Activated naive CD8-positive, alpha-beta T cell treated with anti-CD3 and anti-CD28 coated beads, Interleukin-2, amount 10 ng/mL, durations not matched to agents 7 days and 5 days (primary cell): ENCODE measurements at regions not wholly inside any gene's neighbourhood (a gene's known extent, or its start where the extent isn't known, plus 50 kb on each side); places are given as distances from the start of the nearest gene placed in this dataset.
"Not testable (repeated sequence)": the region's sequence is repeated elsewhere in the genome, so short reads cannot be mapped to it uniquely, and the experiment has no call there.

Source experiments
- ATAC-seq: fragments of 150-1000 bp; cut with Tn5 transposase; one replicate; pipeline ENCODE4 v1.10.0; 2021; ENCODE audit warnings: low read depth, moderate library complexity
- POLR2A ChIA-PET: fragments of 350-600 bp; sonication (Branson Sonifier 250); formaldehyde crosslinking; loops from one replicate; lab custom pipeline; 2021; ENCODE audit warnings: antibody characterized with exemption; lab: Charles Lee
- DNase-seq: peaks from one replicate; pipeline ENCODE4 v3.0.0; 2021
- H3K27ac Mint-ChIP-seq: one replicate; pipeline ENCODE4 v1.8.0; 2022; ENCODE audit warnings: mild to moderate bottlenecking, mixed read lengths
- H3K27me3 Mint-ChIP-seq: one replicate; pipeline ENCODE4 v1.8.0; 2022; ENCODE audit warnings: mild to moderate bottlenecking, moderate library complexity, mixed read lengths
- H3K36me3 Mint-ChIP-seq: one replicate; pipeline ENCODE4 v1.8.0; 2021; ENCODE audit warnings: mild to moderate bottlenecking, mixed read lengths
- H3K4me1 Mint-ChIP-seq: one replicate; pipeline ENCODE4 v1.8.0; 2021; ENCODE audit warnings: mixed read lengths
- H3K4me3 Mint-ChIP-seq: one replicate; pipeline ENCODE4 v1.8.0; 2022; ENCODE audit warnings: mild to moderate bottlenecking, moderate library complexity, mixed read lengths
- H3K9me3 Mint-ChIP-seq: one replicate; pipeline ENCODE4 v1.8.0; 2021; ENCODE audit warnings: mixed read lengths

GRCh38 chr21:26288026-26288425, 117.5 kb upstream of the APP start:
- Mint-ChIP-seq H3K4me3 (no peak overlapping the region), H3K36me3 (no peaks in the 10 kb centered on the region), H3K27me3 (no peaks in the 10 kb centered on the region), H3K4me1 (no peaks in the 10 kb centered on the region), H3K9me3 (no peaks in the 10 kb centered on the region), H3K27ac (no peak overlapping the region)
- POLR2A ChIA-PET, result no interaction called here
- DNase-seq, result no peak
- ATAC-seq, result no peak

- DNase-seq (no peak), ATAC-seq (no peak)
- H3K27ac Mint-ChIP-seq, result no peak overlapping the region
- H3K9me3 Mint-ChIP-seq, result no peaks in the 10 kb centered on the region
- H3K4me1 Mint-ChIP-seq, result no peaks in the 10 kb centered on the region
- no peaks in the 10 kb centered on the region for H3K36me3 Mint-ChIP-seq
- no peaks in the 10 kb centered on the region for H3K27me3 Mint-ChIP-seq
- no peak overlapping the region for H3K4me3 Mint-ChIP-seq
- POLR2A ChIA-PET, result no interaction called here
Observed at GRCh38 chr21:26284531-26284930, 114.0 kb upstream of the APP start.

- no peaks in the 10 kb centered on the region for H3K9me3 Mint-ChIP-seq
Observed at GRCh38 chr21:26282058-26282457, 111.5 kb upstream of the APP start.

GRCh38 chr21:26281506-26281905, 110.9 kb upstream of the APP start:
- POLR2A ChIA-PET, result no interaction called here
- Mint-ChIP-seq H3K9me3 (peaks cover 2% of the 10 kb centered on the region), H3K27me3 (no peaks in the 10 kb centered on the region), H3K4me3 (no peak overlapping the region), H3K4me1 (no peaks in the 10 kb centered on the region), H3K27ac (no peak overlapping the region), H3K36me3 (no peaks in the 10 kb centered on the region)
- no peak for DNase-seq
- no peak for ATAC-seq

More at GRCh38 chr21:26282058-26282457, 111.5 kb upstream of the APP start:
- no peaks in the 10 kb centered on the region for H3K27me3 Mint-ChIP-seq
- POLR2A ChIA-PET, result no interaction called here
- H3K36me3 Mint-ChIP-seq, result no peaks in the 10 kb centered on the region
- DNase-seq, result no peak
- no peaks in the 10 kb centered on the region for H3K4me1 Mint-ChIP-seq
- H3K4me3 Mint-ChIP-seq, result no peak overlapping the region
- no peak overlapping the region for H3K27ac Mint-ChIP-seq
- no peak for ATAC-seq

- Mint-ChIP-seq H3K27ac (no peak overlapping the region), H3K4me3 (no peak overlapping the region), H3K27me3 (no peaks in the 10 kb centered on the region), H3K36me3 (no peaks in the 10 kb centered on the region), H3K4me1 (no peaks in the 10 kb centered on the region), H3K9me3 (peaks cover 4% of the 10 kb centered on the region)
- POLR2A ChIA-PET, result no interaction called here
- ATAC-seq (no peak), DNase-seq (no peak)
Observed at GRCh38 chr21:26280775-26281174, 110.2 kb upstream of the APP start.

- no peaks in the 10 kb centered on the region for H3K4me1 Mint-ChIP-seq
- DNase-seq (no peak), ATAC-seq (no peak)
- H3K27ac Mint-ChIP-seq, result no peak overlapping the region
- peaks cover 5% of the 10 kb centered on the region for H3K9me3 Mint-ChIP-seq
- H3K4me3 Mint-ChIP-seq, result no peak overlapping the region
- POLR2A ChIA-PET, result no interaction called here
- H3K27me3 Mint-ChIP-seq, result no peaks in the 10 kb centered on the region
- no peaks in the 10 kb centered on the region for H3K36me3 Mint-ChIP-seq
Observed at GRCh38 chr21:26280148-26280547, 109.6 kb upstream of the APP start.

- H3K4me1 Mint-ChIP-seq, result no peaks in the 10 kb centered on the region
- POLR2A ChIA-PET, result no interaction called here
- no peak overlapping the region for H3K27ac Mint-ChIP-seq
- H3K27me3 Mint-ChIP-seq, result no peaks in the 10 kb centered on the region
- H3K9me3 Mint-ChIP-seq, result peaks cover 20% of the 10 kb centered on the region
- ATAC-seq (no peak), DNase-seq (no peak)
- H3K4me3 Mint-ChIP-seq, result no peak overlapping the region
- H3K36me3 Mint-ChIP-seq, result peaks cover 3% of the 10 kb centered on the region
Observed at GRCh38 chr21:26275801-26276200, 105.2 kb upstream of the APP start.

GRCh38 chr21:26273686-26274313, 103.2 kb upstream of the APP start:
- peaks cover 3% of the 10 kb centered on the region for H3K36me3 Mint-ChIP-seq
- no peaks in the 10 kb centered on the region for H3K4me1 Mint-ChIP-seq
- no peak overlapping the region for H3K4me3 Mint-ChIP-seq
- POLR2A ChIA-PET, result no interaction called here
- ATAC-seq, result no peak
- DNase-seq, result no peak
- no peak overlapping the region for H3K27ac Mint-ChIP-seq
- H3K9me3 Mint-ChIP-seq, result peaks cover 20% of the 10 kb centered on the region
- peaks cover 3% of the 10 kb centered on the region for H3K27me3 Mint-ChIP-seq

GRCh38 chr21:26267389-26267788, 96.8 kb upstream of the APP start:
- H3K4me1 Mint-ChIP-seq, result no peaks in the 10 kb centered on the region
- H3K36me3 Mint-ChIP-seq, result no peaks in the 10 kb centered on the region
- H3K27me3 Mint-ChIP-seq, result peaks cover 3% of the 10 kb centered on the region
- H3K4me3 Mint-ChIP-seq, result no peak overlapping the region
- DNase-seq (no peak), ATAC-seq (no peak)
- H3K9me3 Mint-ChIP-seq, result peaks cover 1% of the 10 kb centered on the region
- POLR2A ChIA-PET, result no interaction called here
- no peak overlapping the region for H3K27ac Mint-ChIP-seq

- POLR2A ChIA-PET, result no interaction called here
- DNase-seq, result no peak
- H3K4me1 Mint-ChIP-seq, result no peaks in the 10 kb centered on the region
- H3K27ac Mint-ChIP-seq, result no peak overlapping the region
- no peaks in the 10 kb centered on the region for H3K36me3 Mint-ChIP-seq
- no peak for ATAC-seq
- H3K27me3 Mint-ChIP-seq, result peaks cover 2% of the 10 kb centered on the region
- no peak overlapping the region for H3K4me3 Mint-ChIP-seq
- no peaks in the 10 kb centered on the region for H3K9me3 Mint-ChIP-seq
Observed at GRCh38 chr21:26246073-26246472, 75.5 kb upstream of the APP start.

GRCh38 chr21:26245428-26245827, 74.9 kb upstream of the APP start:
- H3K4me1 Mint-ChIP-seq, result no peaks in the 10 kb centered on the region
- H3K27ac Mint-ChIP-seq, result no peak overlapping the region
- no peak for ATAC-seq
- POLR2A ChIA-PET, result no interaction called here
- DNase-seq, result no peak
- peaks cover 2% of the 10 kb centered on the region for H3K27me3 Mint-ChIP-seq
- H3K9me3 Mint-ChIP-seq, result no peaks in the 10 kb centered on the region
- no peak overlapping the region for H3K4me3 Mint-ChIP-seq
- H3K36me3 Mint-ChIP-seq, result no peaks in the 10 kb centered on the region

- H3K4me1 Mint-ChIP-seq, result no peaks in the 10 kb centered on the region
- no peak for ATAC-seq
- no peak overlapping the region for H3K4me3 Mint-ChIP-seq
- POLR2A ChIA-PET, result no interaction called here
- H3K9me3 Mint-ChIP-seq, result no peaks in the 10 kb centered on the region
- H3K27me3 Mint-ChIP-seq, result no peaks in the 10 kb centered on the region
- no peak for DNase-seq
- H3K36me3 Mint-ChIP-seq, result no peaks in the 10 kb centered on the region
- no peak overlapping the region for H3K27ac Mint-ChIP-seq
Observed at GRCh38 chr21:26238646-26239045, 68.1 kb upstream of the APP start.

GRCh38 chr21:26236281-26236680, 65.7 kb upstream of the APP start:
- Mint-ChIP-seq H3K4me3 (no peak overlapping the region), H3K27me3 (no peaks in the 10 kb centered on the region), H3K27ac (no peak overlapping the region), H3K4me1 (no peaks in the 10 kb centered on the region), H3K9me3 (no peaks in the 10 kb centered on the region), H3K36me3 (no peaks in the 10 kb centered on the region)
- DNase-seq (no peak), ATAC-seq (no peak)
- POLR2A ChIA-PET, result no interaction called here

GRCh38 chr21:26233297-26233696, 62.7 kb upstream of the APP start:
- H3K9me3 Mint-ChIP-seq, H3K4me1 Mint-ChIP-seq, POLR2A ChIA-PET, H3K27ac Mint-ChIP-seq, DNase-seq, ATAC-seq, H3K36me3 Mint-ChIP-seq, H3K4me3 Mint-ChIP-seq, H3K27me3 Mint-ChIP-seq: not testable (repeated sequence)

GRCh38 chr21:26232491-26232890, 61.9 kb upstream of the APP start:
- H3K9me3 Mint-ChIP-seq, H3K4me1 Mint-ChIP-seq, ATAC-seq, DNase-seq, H3K27ac Mint-ChIP-seq, H3K4me3 Mint-ChIP-seq, POLR2A ChIA-PET, H3K36me3 Mint-ChIP-seq, H3K27me3 Mint-ChIP-seq: not testable (repeated sequence)
